Activated gamma-delta T cell treated with anti-CD3 and anti-CD28 coated beads, Interleukin-2, amount 50 U/mL, for 16 hours (primary cell): ENCODE measurements at regions not wholly inside any gene's neighbourhood (a gene's known extent, or its start where the extent isn't known, plus 50 kb on each side); places are given as distances from the start of the nearest gene placed in this dataset.

Experiments
- DNase-seq: peaks from one replicate; pipeline ENCODE4 v3.0.0-alpha.2; 2020; ENCODE audit warnings: low read depth

DNA sequence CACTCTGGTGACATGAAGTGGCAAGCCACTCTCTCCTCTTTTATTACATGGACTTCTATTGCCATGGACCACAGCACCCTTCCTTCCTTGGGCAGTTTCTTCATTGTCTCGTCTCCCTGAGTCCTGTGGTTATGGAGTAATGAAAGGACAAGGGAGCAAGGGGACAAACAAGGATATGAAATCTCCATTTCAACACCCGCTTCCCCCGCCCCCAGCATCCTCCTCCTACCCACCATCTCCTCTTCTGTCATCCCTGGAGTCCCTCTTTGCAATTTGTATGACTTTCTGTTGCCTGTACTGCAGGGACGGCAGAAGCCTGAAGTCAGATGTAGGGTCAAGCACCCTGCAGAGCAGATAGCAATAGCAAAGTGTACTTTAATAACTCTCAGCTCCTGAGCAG is 300.7 kb upstream of the CLINT1 start:
- DNase-seq: no peak

DNA sequence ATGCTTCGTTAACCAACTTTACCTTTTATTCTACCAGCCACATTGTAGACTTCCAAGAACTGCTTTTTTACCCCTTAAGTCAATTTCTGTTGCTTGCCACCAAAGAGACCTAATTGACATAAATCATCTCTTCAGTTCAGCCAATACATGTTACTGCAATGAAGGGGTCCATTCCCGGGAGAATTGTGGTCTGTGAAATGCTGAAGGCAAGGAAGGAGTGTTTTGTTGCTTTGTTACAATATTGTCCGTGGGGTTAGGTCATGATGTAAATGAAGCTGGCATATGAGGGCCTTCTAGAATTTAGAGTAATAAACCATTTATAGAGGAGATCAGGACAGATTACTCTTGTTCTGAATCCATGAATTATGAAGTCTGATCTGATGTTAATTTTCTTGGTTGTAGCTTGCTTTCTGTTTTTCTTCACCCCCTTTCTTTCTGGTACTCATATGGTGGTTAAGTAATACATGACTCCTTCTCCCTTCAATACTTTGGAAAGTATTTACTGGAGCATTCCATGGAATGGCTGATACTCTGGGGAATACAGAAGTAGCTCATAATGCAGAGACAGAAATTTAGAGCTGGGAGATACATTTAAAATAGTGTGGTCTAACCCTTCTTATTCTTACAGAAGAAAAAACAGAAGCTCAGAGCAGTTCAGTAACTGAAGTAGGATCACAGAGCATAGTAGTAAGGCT is 297.0 kb upstream of the CLINT1 start:
- DNase-seq: no peak

GRCh38 chr5:158155067-158155466 is 296.1 kb upstream of the CLINT1 start:
- no peak for DNase-seq

DNA sequence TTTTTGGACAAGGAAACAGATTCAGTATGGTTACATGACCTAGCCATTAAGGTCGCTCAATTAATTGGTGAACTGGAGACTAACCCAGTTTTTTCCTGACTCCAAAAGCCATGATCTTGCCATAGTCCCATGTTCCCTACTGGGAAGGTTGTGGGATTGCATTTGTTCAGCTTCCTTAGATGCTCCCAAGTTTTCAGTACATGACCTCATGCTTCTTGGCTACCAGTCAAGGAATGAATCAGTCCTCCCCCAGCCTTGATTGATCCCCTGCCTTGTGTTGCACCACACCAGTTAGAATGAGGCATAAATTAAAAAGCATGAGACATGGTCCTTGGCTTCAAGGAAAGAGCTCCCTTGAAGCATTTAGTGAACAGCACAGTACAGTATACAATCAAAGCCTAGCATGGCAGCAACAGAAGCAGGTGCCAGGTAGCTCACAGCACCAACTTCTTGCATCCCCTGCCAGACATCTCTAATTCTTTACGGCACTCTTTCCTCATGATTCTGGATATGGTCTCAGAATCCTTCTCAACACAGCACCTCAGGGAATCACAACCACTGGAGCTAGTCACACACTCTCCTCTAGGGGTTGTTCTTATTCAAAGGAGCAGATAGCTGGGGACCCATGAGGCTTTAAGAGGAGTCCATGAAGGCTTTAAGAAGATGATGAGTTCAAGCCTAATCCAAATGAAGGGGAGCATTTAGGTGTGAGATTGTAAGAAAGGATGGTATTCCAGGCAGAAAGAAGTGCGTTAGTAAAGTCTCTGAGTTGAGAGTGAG is 295.5 kb upstream of the CLINT1 start:
- DNase-seq: no peak

- DNase-seq: no peak
Measured at GRCh38 chr5:158153508-158153907, 294.6 kb upstream of the CLINT1 start.

- DNase-seq: no peak
Measured at GRCh38 chr5:158152136-158152535, 293.2 kb upstream of the CLINT1 start.

DNA sequence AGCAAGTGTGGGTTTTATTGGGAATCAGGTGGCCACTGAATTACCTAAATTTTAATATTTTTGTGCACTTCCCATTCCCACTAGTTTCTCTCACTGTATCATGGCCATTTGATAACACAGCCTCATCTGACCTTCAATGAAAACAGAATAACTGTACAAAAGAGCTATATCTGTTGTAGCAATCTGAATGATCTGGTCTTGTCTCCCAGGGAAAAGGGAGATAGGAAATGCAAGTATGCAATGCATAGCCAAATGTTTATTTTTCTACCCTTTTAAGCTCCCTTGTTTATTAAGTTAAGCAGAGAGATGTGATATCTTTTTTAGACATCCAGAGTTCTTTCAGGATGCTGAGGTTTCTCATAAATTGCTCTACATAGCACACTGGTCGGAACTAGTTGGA is 288.3 kb upstream of the CLINT1 start:
- DNase-seq: no peak

DNA sequence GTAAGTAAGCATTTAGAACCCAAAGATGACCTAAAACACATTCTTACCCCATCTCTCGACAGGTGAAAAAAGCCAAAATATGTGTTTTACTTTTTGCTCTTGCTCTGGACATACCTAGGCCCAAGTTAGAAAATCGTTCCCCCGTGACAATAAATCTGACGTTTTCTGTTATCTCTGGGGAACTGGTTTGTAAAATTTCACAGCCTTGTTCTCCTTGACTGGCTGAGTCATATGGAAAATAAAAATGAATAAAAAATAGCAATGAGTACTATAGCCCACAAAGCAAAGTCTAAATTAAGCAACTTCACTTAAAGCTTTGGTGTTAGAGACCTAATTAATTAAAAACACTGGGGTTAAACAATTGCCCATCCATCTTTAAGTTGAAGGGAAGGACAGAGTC is 286.9 kb upstream of the CLINT1 start:
- DNase-seq: no peak

- DNase-seq: no peak
Measured at GRCh38 chr5:158143081-158143480, 284.1 kb upstream of the CLINT1 start.

DNA sequence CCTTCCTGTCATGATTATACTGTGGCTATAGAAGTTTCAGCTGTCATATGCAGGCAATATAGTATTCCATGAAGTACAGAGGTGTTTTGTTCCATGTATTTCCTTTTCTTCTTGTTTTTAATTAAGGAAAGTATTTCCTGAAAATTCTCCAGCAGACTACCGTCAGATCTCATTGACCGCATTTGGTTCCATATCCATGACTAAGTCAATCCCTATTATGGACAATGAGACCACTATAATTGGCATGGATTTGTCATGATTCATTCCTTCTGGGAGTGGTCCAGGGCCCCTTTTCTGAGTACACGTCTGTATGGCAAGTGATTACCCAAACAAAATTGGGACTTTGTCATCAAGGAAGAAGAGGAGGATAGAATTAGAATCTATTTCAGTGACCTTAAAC is 283.2 kb upstream of the CLINT1 start:
- no peak for DNase-seq

DNA sequence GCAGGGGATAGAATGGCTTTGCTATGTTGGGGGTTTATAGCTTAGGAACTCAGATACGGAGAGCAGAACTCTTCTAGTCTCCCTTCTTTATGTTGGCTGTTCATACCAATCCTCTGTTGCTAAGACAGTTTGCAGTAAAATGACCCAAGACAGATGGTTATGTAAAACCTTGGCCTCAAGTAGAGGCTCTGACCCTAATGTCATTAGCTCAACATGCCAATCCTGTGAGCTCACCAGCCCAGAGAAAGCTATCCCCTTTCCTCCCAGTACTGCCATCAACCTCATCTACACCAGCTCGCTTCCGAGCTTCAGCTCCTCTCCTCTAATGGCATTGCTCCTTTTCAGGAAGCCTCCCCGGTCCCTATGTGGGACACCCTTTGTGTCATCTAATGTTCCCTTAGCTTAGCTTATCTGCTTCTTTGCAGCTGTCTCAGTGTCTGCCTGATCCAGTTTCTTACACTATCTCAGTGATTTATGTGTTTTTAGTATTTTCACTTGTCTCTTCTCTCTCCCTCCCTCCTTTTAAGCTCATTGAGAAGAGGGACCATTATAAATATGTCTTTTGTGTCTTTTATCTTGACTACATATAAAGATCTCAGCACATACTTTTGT is 281.3 kb upstream of the CLINT1 start:
- no peak for DNase-seq

DNA sequence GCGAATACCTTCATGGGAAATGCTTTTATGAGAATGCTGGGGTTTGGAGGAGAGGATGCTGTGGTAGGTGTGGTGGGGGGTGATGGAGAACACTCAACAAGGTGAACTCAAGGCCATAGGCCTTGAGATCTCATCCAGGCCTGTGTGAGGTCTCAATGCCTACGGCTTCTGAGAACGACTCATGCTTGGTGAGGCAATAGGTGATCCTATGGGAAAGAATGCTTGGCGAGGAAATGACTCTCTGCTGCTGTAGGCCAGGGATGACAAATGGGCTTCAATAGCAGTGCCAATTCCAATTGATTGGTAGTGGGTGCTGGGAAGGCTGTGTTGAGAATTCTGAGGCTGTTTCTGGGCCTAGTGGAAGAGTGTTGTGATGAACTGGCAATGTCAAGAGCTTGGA is 280.2 kb upstream of the CLINT1 start:
- DNase-seq: no peak

GRCh38 chr5:158135682-158136179 is 276.8 kb upstream of the CLINT1 start:
- no peak for DNase-seq

DNA sequence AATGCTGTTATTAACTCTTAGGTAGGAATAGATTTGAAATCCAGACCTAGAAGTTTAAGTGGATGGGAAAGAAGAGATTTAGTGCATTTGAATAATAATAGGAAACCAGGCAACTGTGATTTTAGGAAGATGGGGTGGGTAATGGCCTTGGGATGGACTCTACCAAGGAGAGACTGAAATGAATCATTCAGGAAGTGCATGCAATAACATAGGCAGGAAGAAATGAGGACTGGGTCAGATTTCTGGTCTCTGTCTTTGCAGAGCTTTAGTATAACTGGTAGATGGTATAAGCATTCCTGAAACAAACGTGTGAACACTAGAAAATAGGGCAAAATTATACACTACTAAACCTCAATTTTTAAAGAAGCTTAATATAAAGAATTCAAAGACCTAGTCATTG is 274.4 kb upstream of the CLINT1 start:
- DNase-seq: no peak

- DNase-seq: no peak
Measured at GRCh38 chr5:158127536-158127935, 268.6 kb upstream of the CLINT1 start.

DNA sequence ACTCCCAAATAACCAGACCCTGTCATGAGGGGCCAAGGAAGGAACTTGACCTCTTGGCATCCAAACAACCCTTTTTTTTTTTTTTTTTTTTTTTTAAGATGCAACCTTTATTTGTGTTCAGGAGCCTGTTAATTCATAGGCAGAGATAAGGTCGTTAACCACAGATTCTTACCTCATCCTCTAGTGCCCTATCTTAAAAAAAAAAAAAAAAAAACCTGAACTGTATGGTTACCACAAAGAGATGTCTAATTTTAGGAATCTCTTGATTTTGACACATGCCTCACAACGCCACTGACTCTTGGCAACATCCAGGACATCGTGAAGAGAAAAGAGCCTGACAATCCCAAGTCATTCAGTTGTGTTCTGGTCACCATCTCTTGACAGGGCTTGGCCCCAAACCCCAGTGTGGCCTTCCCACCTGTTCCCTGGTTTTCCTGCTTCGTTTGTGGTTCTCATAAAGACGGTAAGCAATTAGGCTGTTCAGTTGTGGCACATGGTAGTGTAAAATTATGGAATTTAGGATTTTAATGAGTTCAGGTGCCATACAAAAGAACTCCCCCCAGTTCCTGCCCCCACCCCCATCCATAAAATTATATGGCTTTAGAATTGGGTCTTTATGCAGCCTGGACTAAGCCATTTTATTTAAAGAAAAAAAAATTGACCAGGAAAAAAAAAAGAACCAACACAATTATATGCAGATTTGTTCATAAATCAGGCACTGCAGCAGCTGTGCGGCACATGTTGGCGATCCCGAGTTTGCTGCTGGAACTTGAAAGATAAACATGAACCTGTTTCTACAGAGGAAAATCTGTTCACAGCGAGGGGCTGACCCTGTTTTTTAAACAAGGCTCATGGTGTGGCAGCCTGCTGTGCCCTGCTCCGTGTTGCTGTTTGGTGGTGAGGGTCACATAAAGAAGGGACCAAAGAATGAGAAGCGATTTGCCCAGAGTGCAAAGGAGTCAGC is 267.8 kb upstream of the CLINT1 start:
- no peak for DNase-seq

GRCh38 chr5:158124606-158125316 is 265.8 kb upstream of the CLINT1 start:
- DNase-seq: no peak

DNA sequence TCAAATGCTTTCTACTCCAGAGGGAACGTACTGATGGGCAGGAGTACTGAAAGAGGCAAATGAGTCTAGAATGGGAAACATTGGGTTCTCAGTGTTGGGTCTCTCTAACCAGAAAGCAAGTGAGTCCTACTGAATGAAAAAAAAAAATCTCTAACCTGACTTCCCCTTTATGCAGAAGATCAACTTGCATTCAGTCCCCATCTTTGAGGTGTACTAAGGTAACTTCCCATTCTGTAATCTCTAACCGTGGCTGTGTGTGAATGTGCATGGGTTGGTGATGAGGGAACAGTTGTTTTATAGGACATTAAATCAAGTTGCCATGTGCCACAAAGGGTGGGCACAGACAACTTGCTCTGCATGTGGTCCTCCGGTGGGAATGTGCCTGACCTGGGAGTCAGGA is 264.6 kb upstream of the CLINT1 start:
- no peak for DNase-seq

DNA sequence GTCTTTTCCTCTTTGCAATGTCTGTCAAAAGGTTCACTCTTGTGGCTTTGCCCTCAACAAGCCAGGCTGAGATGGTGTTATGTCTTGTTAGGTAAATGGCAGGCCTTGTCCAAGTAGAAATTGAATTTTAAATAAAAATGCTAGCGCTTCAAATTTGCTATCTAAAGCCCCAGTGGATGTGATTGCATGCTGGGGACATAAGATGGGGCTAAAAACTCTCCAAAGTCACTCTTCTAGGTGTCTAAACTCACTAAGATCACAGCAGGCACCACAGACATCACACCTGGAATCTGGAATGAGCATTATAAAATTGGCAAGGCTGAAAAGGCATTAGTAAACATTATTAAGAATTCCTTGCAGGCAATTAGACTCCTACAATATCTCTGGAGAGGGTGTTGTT is 262.7 kb upstream of the CLINT1 start:
- DNase-seq: no peak

- DNase-seq: no peak
Measured at GRCh38 chr5:158120760-158121159, 261.8 kb upstream of the CLINT1 start.

DNA sequence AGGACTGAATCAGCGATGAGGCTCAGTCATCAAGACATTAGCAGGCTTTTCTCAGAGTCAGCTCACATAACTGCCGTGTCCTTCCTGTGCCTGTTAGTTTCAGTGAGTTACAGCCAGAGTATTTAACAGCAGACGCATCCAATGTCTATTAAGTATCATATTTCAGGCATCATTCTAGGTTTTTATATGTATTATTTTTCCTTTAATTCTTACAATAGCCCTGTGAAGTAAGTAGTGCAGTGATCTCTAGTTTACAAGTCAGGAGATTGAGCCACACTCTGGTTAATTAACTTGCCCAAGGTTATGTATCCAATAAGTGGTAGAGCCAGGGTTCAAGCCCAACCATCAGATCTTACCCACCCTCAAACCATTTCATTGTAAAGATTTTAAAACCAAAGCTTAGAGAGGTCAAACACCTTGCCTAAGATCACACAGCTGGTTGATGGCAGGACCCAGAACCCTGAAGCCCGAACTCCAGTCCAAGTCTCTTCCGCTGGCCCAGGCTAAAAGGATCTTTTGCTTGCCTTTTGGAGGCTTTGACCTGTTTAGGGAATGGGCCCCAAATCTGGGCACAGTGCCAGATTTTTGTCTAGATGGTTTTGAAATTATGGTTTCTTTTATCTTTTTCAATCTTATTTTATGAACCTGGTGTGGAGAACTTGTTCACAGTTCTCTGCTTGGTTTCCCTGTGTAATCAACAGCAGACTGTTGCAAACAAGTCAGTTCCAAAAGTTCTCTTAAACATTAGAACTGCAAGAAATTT is 261.2 kb upstream of the CLINT1 start:
- DNase-seq: no peak
